ENCODE measurements at regions not wholly inside any gene's neighbourhood (a gene's known extent, or its start where the extent isn't known, plus 50 kb on each side); places are given as distances from the start of the nearest gene placed in this dataset.

GRCh38 chrX:42246814-42247213 is 323.5 kb upstream of the CASK start:
- CTCF ChIA-PET, result no interaction called here
- Histone ChIP-seq H3K36me3 (ENCODE audit: control insufficient read depth in 1 of 2, insufficient read depth in 2 of 2, low read length in 2 of 2) (no peaks in the 10 kb centered on the region), H3K79me2 (ENCODE audit: insufficient read depth, low read length) (no peaks in the 10 kb centered on the region), H3K9me2 (ENCODE audit: insufficient read depth) (no peaks in the 10 kb centered on the region), H3K4me1 (ENCODE audit: control insufficient read depth in 1 of 2, insufficient read depth in 2 of 2, low read length in 2 of 2) (no peaks in the 10 kb centered on the region), H3K27me3 (ENCODE audit: insufficient read depth, low read length) (no peaks in the 10 kb centered on the region), H3K9ac (ENCODE audit: low read length) (no peak overlapping the region), H4K20me1 (ENCODE audit: insufficient read depth) (no peaks in the 10 kb centered on the region), H2AFZ (ENCODE audit: low read depth, low read length, poor library complexity, severe bottlenecking) (no peak overlapping the region), H3K4me3 (replicated peaks in 1 of 2; ENCODE audit: low read depth in 1 of 2, low read length in 2 of 2) (no peak overlapping the region), H3K4me2 (ENCODE audit: low read length) (no peak overlapping the region), H3K9me3 (ENCODE audit: control insufficient read depth in 1 of 2, insufficient read depth in 1 of 2, low read depth in 1 of 2, low read length in 2 of 2) (no peaks in the 10 kb centered on the region), H3K27ac (ENCODE audit: low read depth, low read length) (no peak overlapping the region)
- BruUV-seq (replicated peaks), result no TSS peak
- no peak for TF ChIP-seq FOSL1 (IDR thresholded peaks at IDR 0.05; ENCODE audit: low read depth)
- TF ChIP-seq RAD21 (IDR thresholded peaks at IDR 0.05; ENCODE audit: low read depth), result no peak
- TF ChIP-seq TCF7L2 (IDR thresholded peaks at IDR 0.05; ENCODE audit: borderline replicate concordance, extremely low read depth, insufficient read depth, insufficient read length), result no peak
- no peak for TF ChIP-seq YY1 (IDR thresholded peaks at IDR 0.05; ENCODE audit: extremely low read depth, insufficient replicate concordance, low read depth, low read length)
- TF ChIP-seq CEBPB (IDR thresholded peaks at IDR 0.05; ENCODE audit: low read depth), result no peak
- no peak for TF ChIP-seq SP1 (IDR thresholded peaks at IDR 0.05; ENCODE audit: low read depth)
- no peak for TF ChIP-seq ATF3 (IDR thresholded peaks at IDR 0.05)
- TF ChIP-seq ZFX (IDR thresholded peaks at IDR 0.05), result no peak
- TF ChIP-seq EZH2phosphoT487 (IDR thresholded peaks at IDR 0.05; ENCODE audit: borderline replicate concordance), result no peak
- no peak for TF ChIP-seq SRF (IDR thresholded peaks at IDR 0.05; ENCODE audit: low read depth)
- TF ChIP-seq MAX (IDR thresholded peaks at IDR 0.05), result no peak
- no peak for TF ChIP-seq ELF1 (IDR thresholded peaks at IDR 0.05; ENCODE audit: borderline replicate concordance, low read depth)
- TF ChIP-seq EGR1 (IDR thresholded peaks at IDR 0.05; ENCODE audit: low read depth), result no peak
- no peak for TF ChIP-seq CTCF (IDR thresholded peaks at IDR 0.05 in 2 of 3, conservative IDR thresholded peaks at IDR 0.05 in 1 of 3; ENCODE audit: borderline replicate concordance in 1 of 3, insufficient read depth in 1 of 3, low read depth in 2 of 3, low read length in 2 of 3)
- no peak for TF ChIP-seq SIN3A (IDR thresholded peaks at IDR 0.05; ENCODE audit: low read depth)
- TF ChIP-seq CBX3 (IDR thresholded peaks at IDR 0.05; ENCODE audit: low read depth), result no peak
- TF ChIP-seq ZBTB33 (IDR thresholded peaks at IDR 0.05; ENCODE audit: extremely low read depth, insufficient replicate concordance, low read length), result no peak
- TF ChIP-seq JUND (IDR thresholded peaks at IDR 0.05), result no peak
- TF ChIP-seq REST (IDR thresholded peaks at IDR 0.05; ENCODE audit: low read depth), result no peak
- no peak for TF ChIP-seq POLR2AphosphoS5 (IDR thresholded peaks at IDR 0.05; ENCODE audit: low read depth, low read length)
- DNase-seq (ENCODE audit: low read depth, low spot score), result no peak
- RAD21 ChIA-PET (ENCODE audit: low non-redundant PET in 1 of 2, low total read pairs in 2 of 2, uncharacterized antibody in 2 of 2, unreplicated experiment in 2 of 2), result no interaction called here
- intact Hi-C loops (cut with micrococcal nuclease), result no loop called here
- no peak for ATAC-seq
- POLR2A ChIA-PET, result no interaction called here

All from HCT116 (cell line).